Lower leg skin (tissue), 4 donors: ENCODE measurements at regions not wholly inside any gene's neighbourhood (a gene's known extent, or its start where the extent isn't known, plus 50 kb on each side); places are given as distances from the start of the nearest gene placed in this dataset.
"Not testable (repeated sequence)": the region's sequence is repeated elsewhere in the genome, so short reads cannot be mapped to it uniquely, and the experiment has no call there.

ENCODE experiments used
- DNase-seq, 2 donors: peaks; one replicate each; pipeline ENCODE4 v3.0.0-alpha.2; 2019; ENCODE audit warnings: low spot score in 2 of 2
- H3K4me3 ChIP-seq: fragments of 200-600 bp; sonication (generic); 2 replicates; pipeline ENCODE4 v1.5.1; 2017; ENCODE audit warnings: mild to moderate bottlenecking, low read depth; ENCODE audit not compliant: poor library complexity, severe bottlenecking
- POLR2A ChIP-seq, 2 donors: fragments of 450-650 bp; IDR thresholded peaks; one replicate each; pipeline ENCODE4 v1.6.1; 2016 to 2017; ENCODE audit warnings: antibody characterized with exemption in 2 of 2, mild to moderate bottlenecking in 1 of 2, moderate library complexity in 1 of 2
- WGBS, 2 donors: methylation state at CpG; one replicate each; pipeline ENCODE4 v1.1.5; 2018; 5-methylcytosine and 5-hydroxymethylcytosine counted together
- intact Hi-C: fragments of 100-400 bp; cut with DNase I; formaldehyde crosslinking; loops from one replicate; pipeline ENCODE4 v1.15.0; 2023; ENCODE audit warnings: low total_unique reads
- TF ChIP-seq, protein P1 (sequence below), 3 donors: fragments of 450-650 bp; IDR thresholded peaks; one replicate each; pipeline ENCODE4 v1.5.1; 2016; ENCODE audit warnings: antibody characterized with exemption in 3 of 3, mild to moderate bottlenecking in 3 of 3, moderate library complexity in 2 of 3

DNA sequence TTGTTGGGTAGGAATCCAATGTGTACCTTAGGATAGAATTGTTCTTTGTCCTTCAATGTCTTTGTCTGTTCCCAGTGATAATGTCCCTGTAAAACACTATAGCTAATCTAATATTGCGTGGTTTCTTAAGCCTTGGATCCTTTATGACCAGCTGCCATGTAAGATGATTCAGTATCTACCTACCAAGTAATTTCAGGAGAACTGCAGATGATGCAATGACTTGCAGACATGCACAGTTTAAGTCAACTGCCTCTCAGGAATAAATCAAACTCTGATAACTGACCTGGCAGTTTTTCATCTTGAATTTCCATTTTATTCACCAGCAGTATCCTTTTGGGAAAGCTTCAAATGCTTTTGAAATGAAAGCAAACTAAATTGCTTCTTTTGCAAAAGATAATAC, 157.8 kb downstream of the TPBG start:
- intact Hi-C loops, result no loop called here
- TF ChIP-seq, protein P1, sequence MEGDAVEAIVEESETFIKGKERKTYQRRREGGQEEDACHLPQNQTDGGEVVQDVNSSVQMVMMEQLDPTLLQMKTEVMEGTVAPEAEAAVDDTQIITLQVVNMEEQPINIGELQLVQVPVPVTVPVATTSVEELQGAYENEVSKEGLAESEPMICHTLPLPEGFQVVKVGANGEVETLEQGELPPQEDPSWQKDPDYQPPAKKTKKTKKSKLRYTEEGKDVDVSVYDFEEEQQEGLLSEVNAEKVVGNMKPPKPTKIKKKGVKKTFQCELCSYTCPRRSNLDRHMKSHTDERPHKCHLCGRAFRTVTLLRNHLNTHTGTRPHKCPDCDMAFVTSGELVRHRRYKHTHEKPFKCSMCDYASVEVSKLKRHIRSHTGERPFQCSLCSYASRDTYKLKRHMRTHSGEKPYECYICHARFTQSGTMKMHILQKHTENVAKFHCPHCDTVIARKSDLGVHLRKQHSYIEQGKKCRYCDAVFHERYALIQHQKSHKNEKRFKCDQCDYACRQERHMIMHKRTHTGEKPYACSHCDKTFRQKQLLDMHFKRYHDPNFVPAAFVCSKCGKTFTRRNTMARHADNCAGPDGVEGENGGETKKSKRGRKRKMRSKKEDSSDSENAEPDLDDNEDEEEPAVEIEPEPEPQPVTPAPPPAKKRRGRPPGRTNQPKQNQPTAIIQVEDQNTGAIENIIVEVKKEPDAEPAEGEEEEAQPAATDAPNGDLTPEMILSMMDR (IDR thresholded peaks at IDR 0.05), result no peak
- no peak for TF ChIP-seq POLR2A (IDR thresholded peaks at IDR 0.05)
- WGBS, 2 donors, result 77 to 88% methylated on average over 1 of the region's 1 CpG
- H3K4me3 ChIP-seq, result no peak overlapping the region
- no peak for DNase-seq

DNA sequence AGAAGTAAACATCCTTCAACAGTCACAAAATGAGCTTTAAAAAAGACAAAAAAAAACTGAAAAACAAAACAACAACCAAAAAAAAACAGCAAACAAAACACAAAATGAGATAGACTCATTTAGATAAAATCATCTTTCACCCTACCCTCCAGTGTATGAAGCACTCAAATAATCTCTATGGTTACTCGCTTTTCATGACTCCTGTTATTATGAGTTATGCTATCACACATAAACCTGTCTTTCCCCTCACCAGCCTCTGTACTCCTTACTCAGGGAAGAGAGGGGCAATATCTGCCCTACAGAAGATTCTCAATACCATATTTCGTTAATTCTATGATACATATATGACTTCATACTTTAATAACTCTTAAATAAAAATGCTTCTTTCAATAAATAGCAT, 158.2 kb downstream of the TPBG start:
- WGBS, 2 donors, result 81 to 82% methylated on average over 2 of the region's 2 CpGs
- intact Hi-C loops, result no loop called here
- no peak for DNase-seq
- no peak overlapping the region for H3K4me3 ChIP-seq
- TF ChIP-seq, protein P1 (IDR thresholded peaks at IDR 0.05), result no peak
- TF ChIP-seq POLR2A (IDR thresholded peaks at IDR 0.05), result no peak

DNA sequence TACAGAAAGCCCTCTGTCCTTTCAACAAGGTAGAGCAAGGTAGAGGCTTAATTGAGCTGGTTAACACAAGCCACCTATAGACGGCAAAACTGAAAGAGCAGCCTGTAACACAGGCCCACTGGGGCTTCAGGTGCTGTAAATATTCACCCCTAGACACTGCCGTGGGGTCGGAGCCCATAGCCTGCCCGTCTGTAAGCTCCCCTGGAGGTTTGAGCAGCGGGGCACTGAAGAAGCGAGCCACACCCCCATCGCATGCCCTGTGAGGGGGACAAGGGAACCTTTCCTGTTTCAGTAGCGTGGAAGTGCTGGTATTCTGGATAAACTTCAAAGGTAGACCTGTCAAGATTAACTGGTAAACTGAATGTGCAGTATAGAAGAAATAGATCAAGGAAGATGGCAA, 160.4 kb downstream of the TPBG start:
- WGBS, 2 donors, result 78 to 80% methylated on average over 8 of the region's 8 CpGs
- no peak for DNase-seq
- no peak for TF ChIP-seq POLR2A (IDR thresholded peaks at IDR 0.05)
- TF ChIP-seq, protein P1 (IDR thresholded peaks at IDR 0.05), result no peak
- intact Hi-C loops, result no loop called here
- no peak overlapping the region for H3K4me3 ChIP-seq

DNA sequence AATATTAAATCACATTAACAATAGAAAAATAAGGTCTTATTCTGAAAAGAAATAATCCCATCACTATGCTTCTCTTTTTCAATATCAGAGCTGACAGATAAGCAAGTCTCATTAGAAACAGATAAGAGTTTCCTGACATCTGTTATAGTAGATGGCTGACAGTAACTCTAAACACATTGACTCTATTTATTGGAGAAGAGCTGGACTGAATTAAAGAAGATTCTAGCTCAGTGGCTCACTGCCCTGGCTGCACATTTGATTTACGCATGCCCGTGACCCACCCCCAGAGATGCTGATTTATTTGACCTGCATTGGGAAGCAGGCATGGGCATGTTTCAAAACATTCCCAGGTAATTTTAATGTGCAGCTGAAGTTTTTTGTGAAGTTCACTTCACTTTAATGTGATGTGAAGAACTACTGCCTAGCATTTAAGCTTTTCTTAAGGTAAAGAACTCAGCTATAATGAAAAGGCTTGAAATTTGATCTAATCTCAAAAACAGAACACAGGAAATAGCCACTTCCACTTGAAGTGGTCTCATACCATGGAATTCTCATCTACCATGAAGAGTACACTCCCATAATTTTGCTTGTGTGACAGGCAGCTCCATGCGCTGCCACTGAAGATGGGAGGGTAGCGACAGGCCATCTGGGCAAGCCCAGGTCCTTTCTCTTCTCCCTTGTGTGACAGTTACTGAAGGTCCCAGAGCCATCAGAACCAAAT, 162.3 kb downstream of the TPBG start:
- no peak overlapping the region for H3K4me3 ChIP-seq
- TF ChIP-seq, protein P1 (IDR thresholded peaks at IDR 0.05), result no peak
- TF ChIP-seq POLR2A (IDR thresholded peaks at IDR 0.05), result no peak
- 58 to 62% methylated on average over 4 of the region's 4 CpGs for WGBS, 2 donors
- DNase-seq, result no peak
- intact Hi-C loops, result no loop called here

DNA sequence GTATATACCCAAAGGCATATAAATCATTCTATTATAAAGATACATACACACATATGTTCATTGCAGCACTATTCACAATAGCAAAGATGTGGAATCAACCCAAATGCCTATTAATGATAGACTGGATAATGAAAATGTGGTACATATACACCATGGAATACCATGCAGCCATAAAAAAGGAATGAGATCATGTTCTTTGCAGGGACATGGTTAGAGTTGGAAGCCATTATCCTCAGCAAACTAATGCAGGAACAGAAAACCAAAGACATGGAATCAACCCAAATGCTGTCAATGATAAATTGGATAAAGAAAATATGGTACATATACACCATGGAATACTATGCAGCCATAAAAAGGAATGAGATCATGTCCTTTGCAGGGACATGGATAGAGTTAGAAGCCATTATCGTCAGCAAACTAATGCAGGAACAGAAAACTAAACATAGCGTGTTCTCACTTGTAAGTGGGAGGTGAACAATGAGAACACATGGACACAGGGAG, 166.4 kb downstream of the TPBG start:
- 88 to 93% methylated on average over 2 of the region's 2 CpGs for WGBS, 2 donors
- DNase-seq, intact Hi-C loops, H3K4me3 ChIP-seq: not testable (repeated sequence)

DNA sequence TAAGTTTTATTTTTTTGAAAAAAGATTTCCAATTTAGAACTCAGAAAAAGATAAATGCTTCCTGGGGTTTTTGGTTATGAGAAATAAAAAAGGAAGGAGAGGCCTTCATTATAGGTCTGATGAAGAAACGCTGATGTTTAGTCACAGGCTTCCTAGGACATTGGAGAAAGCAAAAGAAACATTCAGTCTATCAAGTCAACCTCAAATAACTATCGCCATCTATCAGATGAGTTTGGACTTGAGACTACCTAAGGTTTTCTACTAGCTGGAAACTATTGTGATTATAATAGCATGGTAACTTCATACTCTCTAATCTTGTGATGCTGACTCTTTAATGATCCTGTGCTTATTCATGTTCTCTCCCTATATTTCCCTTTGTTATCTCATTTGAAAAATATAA, 171.3 kb downstream of the TPBG start:
- H3K4me3 ChIP-seq, result no peak overlapping the region
- no peak for TF ChIP-seq POLR2A (IDR thresholded peaks at IDR 0.05)
- TF ChIP-seq, protein P1 (IDR thresholded peaks at IDR 0.05), result no peak
- DNase-seq, result no peak
- 81 to 88% methylated on average over 2 of the region's 2 CpGs for WGBS, 2 donors
- intact Hi-C loops, result no loop called here

DNA sequence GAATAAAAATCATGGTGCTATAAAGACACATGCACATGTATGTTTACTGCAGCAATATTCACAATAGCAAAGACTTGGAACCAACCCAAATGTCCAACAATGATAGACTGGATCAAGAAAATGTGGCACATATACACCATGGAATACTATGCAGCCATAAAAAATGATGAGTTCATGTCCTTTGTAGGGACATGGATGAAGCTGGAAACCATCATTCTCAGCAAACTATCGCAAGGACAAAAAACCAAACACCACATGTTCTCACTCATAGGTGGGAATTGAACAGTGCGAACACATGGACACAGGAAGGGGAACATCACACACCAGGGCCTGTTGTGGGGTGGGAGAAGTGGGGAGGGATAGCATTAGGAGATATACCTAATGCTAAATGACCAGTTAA, 185.9 kb downstream of the TPBG start:
- WGBS, 2 donors, result 89 to 98% methylated on average over 2 of the region's 2 CpGs
- intact Hi-C loops, DNase-seq, H3K4me3 ChIP-seq: not testable (repeated sequence)

DNA sequence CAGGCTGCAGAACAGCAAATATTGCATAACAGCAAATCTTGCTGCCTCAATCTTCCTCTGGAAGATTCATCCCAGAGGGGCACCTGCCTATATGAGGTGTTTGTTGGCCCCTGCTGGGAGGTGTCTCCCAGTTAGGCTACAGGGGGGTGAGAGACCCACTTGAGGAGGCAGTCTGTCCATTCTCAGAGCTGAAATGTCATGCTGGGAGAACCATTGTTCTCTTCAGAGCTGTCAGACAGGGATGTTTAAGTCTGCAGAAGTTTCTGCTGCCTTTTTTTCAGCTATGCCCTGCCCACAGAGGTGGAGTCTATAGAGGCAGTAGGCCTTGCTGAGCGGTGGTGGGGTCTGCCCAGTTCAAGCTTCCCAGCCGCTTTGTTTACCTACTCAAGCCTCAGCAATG, 187.7 kb downstream of the TPBG start:
- intact Hi-C loops, H3K4me3 ChIP-seq, DNase-seq: not testable (repeated sequence)
- WGBS, 2 donors, result 93% methylated on average over 2 of the region's 2 CpGs; no CpG with 5 or more reads in 1 of the 2 donors
